ENCODE measurements at regions not wholly inside any gene's neighbourhood (a gene's known extent, or its start where the extent isn't known, plus 50 kb on each side); places are given as distances from the start of the nearest gene placed in this dataset.

- no peaks in the 10 kb centered on the region for H3K79me2 ChIP-seq (ENCODE audit: control insufficient read depth in 1 of 2, insufficient read depth in 2 of 2, low read length in 2 of 2)
- no peaks in the 10 kb centered on the region for H3K9me3 ChIP-seq (ENCODE audit: insufficient read depth in 2 of 2, low read depth in 1 of 2, low read length in 1 of 2)
- no peak overlapping the region for H4K8ac ChIP-seq (ENCODE audit: extremely low read depth, insufficient read depth, low read length)
- ChIA-PET POLR2A (ENCODE audit: partially characterized antibody) (no interaction called here), CTCF (ENCODE audit: partially characterized antibody) (no interaction called here)
- H2BK20ac ChIP-seq (ENCODE audit: low read length), result no peak overlapping the region
- 80% methylated on average over 1 of the region's 1 CpG; no CpG with 5 or more reads in 1 of the 2 experiments for WGBS, 2 experiments (ENCODE audit: extremely low coverage in 1 of 2, insufficient coverage in 1 of 2, insufficient read length in 1 of 2, insufficient replicate concordance in 2 of 2, low coverage in 1 of 2, low lambda C conversion rate in 2 of 2, missing lambda C conversion rate in 1 of 2)
- no peak overlapping the region for H2AK5ac ChIP-seq (ENCODE audit: low read depth, low read length)
- H2AFZ ChIP-seq (ENCODE audit: low read length), result no peak overlapping the region
- no peak overlapping the region for H2BK12ac ChIP-seq (ENCODE audit: low read depth, low read length)
- H3K56ac ChIP-seq (replicated peaks; ENCODE audit: insufficient read length, low read depth, low read length), result no peak overlapping the region
- no peaks in the 10 kb centered on the region for H3K27me3 ChIP-seq (replicated peaks in 1 of 4; ENCODE audit: control insufficient read depth in 3 of 4, extremely low read depth in 1 of 4, insufficient read depth in 3 of 4, low read length in 3 of 4)
- H3K4me1 ChIP-seq (replicated peaks in 1 of 4; ENCODE audit: control insufficient read depth in 3 of 4, insufficient read depth in 4 of 4, low read length in 3 of 4), result no peaks in the 10 kb centered on the region
- H4K20me1 ChIP-seq (replicated peaks in 1 of 2; ENCODE audit: control insufficient read depth in 1 of 2, insufficient read depth in 2 of 2, low read length in 2 of 2), result no peaks in the 10 kb centered on the region
- no peak overlapping the region for H2BK5ac ChIP-seq (ENCODE audit: low read depth, low read length)
- H3K14ac ChIP-seq (ENCODE audit: insufficient read length), result no peak overlapping the region
- H3K23me2 ChIP-seq (ENCODE audit: low read depth, low read length), result no peaks in the 10 kb centered on the region
- no peak overlapping the region for H4K91ac ChIP-seq (replicated peaks; ENCODE audit: insufficient read length, low read length)
- H4K5ac ChIP-seq (ENCODE audit: insufficient read length, low read depth, low read length), result no peak overlapping the region
- no peak overlapping the region for H3K4me3 ChIP-seq (ENCODE audit: extremely low read depth in 1 of 4, insufficient read depth in 2 of 4, low read depth in 3 of 4, low read length in 4 of 4)
- H3K18ac ChIP-seq (ENCODE audit: extremely low read depth, low read length), result no peak overlapping the region
- no peak overlapping the region for H3K4me2 ChIP-seq (ENCODE audit: insufficient read depth in 1 of 2, low read depth in 2 of 2, low read length in 2 of 2)
- H2BK15ac ChIP-seq (ENCODE audit: low read length), result no peak overlapping the region
- no peak overlapping the region for H3K9ac ChIP-seq (replicated peaks in 1 of 4; ENCODE audit: extremely low read depth in 1 of 4, low read depth in 3 of 4, low read length in 3 of 4)
- FAIRE-seq (no peak), DNase-seq (ENCODE audit: low read depth in 1 of 2, low spot score in 2 of 2) (no peak)
- H3K36me3 ChIP-seq (ENCODE audit: control insufficient read depth in 2 of 4, insufficient read depth in 4 of 4, low read length in 3 of 4), result no peaks in the 10 kb centered on the region
- H3K23ac ChIP-seq (ENCODE audit: insufficient read length), result no peak overlapping the region
- no peak for TF ChIP-seq RNF2 (IDR thresholded peaks at IDR 0.05; ENCODE audit: borderline replicate concordance, low read depth, low read length, missing control alignments, poor library complexity, severe bottlenecking)
- H2BK120ac ChIP-seq (replicated peaks; ENCODE audit: low read depth, low read length), result no peak overlapping the region
- no peak overlapping the region for H3K27ac ChIP-seq (ENCODE audit: low read depth, low read length)
- no peak overlapping the region for H3K4ac ChIP-seq (replicated peaks; ENCODE audit: insufficient read length, low read depth, low read length)
- H3K79me1 ChIP-seq (ENCODE audit: low read depth, low read length), result no peaks in the 10 kb centered on the region
These were observed 88.9 kb downstream of the SUCNR1 start for GRCh38 chr3:151962352-151962751.
